ENCODE measurements at regions not wholly inside any gene's neighbourhood (a gene's known extent, or its start where the extent isn't known, plus 50 kb on each side); places are given as distances from the start of the nearest gene placed in this dataset.

DNA sequence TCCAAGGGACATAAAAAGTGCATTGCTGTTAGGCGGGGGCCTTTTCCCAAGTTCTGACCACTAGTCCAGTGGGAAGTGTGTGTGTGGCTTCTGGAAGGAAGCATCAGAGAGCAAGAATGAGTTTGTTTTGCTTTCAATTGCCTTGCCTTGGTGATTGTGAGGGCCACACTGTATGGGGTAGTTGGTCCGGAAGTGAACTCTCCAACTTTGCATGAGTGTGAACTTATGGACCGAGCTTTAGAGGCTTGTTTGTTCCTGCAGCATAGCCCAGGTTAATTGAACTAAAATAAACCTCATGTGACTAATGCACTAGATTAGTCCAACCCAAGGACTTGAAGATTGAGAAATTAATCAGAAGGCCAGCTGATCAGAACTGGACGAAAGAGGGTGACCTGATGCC is 171.7 kb downstream of the NR2F2 start:
- CTCF ChIA-PET = no interaction called here
- H3K18ac ChIP-seq (ENCODE audit: low read depth, low read length) = no peak overlapping the region

More for the DNA sequence above, 171.7 kb downstream of the NR2F2 start:
- H2BK5ac ChIP-seq (ENCODE audit: low read depth, low read length, poor library complexity, severe bottlenecking) = no peak overlapping the region
- no peak overlapping the region for H3K27ac ChIP-seq (ENCODE audit: insufficient read depth, low read length)
- no peak overlapping the region for H3K4ac ChIP-seq (ENCODE audit: low read depth, low read length)
- H2AFZ ChIP-seq (replicated peaks; ENCODE audit: low read length, poor library complexity) = no peak overlapping the region
- H4K91ac ChIP-seq (ENCODE audit: insufficient read depth, low read depth, low read length) = no peak overlapping the region
- dilution Hi-C loops (cut with HindIII; ENCODE audit: low sequenced_read_pairs, unreplicated experiment) = no loop called here
- WGBS, 2 experiments (ENCODE audit: extremely low coverage in 2 of 2, insufficient read length in 1 of 2) = 60% methylated on average over 1 of the region's 4 CpGs; no CpG with 5 or more reads in 1 of the 2 experiments
- H3K23ac ChIP-seq (ENCODE audit: low read depth, low read length) = no peak overlapping the region
- POLR2A ChIA-PET (ENCODE audit: unreplicated experiment) = no interaction called here
- H2BK15ac ChIP-seq (ENCODE audit: low read depth, low read length) = no peak overlapping the region
- H3K4me1 ChIP-seq (ENCODE audit: control insufficient read depth, insufficient read depth, low read length) = no peaks in the 10 kb centered on the region
- intact Hi-C loops (cut with micrococcal nuclease) = no loop called here
- no peak overlapping the region for H2AK5ac ChIP-seq (ENCODE audit: low read depth, low read length)
- no peak for TF ChIP-seq SMC3 (IDR thresholded peaks at IDR 0.05; ENCODE audit: low read depth, low read length)
- no peak for TF ChIP-seq MAFK (IDR thresholded peaks at IDR 0.05; ENCODE audit: low read depth, low read length)
- H3K4me3 ChIP-seq (ENCODE audit: insufficient read depth, low read depth, low read length) = no peak overlapping the region
- H3K27me3 ChIP-seq (ENCODE audit: control insufficient read depth, insufficient read depth, low read length) = no peaks in the 10 kb centered on the region
- H2AK9ac ChIP-seq (replicated peaks; ENCODE audit: low read depth, low read length, poor library complexity) = no peak overlapping the region
- H4K8ac ChIP-seq (ENCODE audit: low read depth in 2 of 2, low read length in 2 of 2) = no peak overlapping the region
- ATAC-seq (ENCODE audit: low read depth) = no peak
- H4K20me1 ChIP-seq (ENCODE audit: insufficient read depth, low read length) = no peaks in the 10 kb centered on the region
- no peak overlapping the region for H3K9ac ChIP-seq (ENCODE audit: low read depth, low read length)
- H3K4me2 ChIP-seq (ENCODE audit: low read depth, low read length) = no peak overlapping the region
- DNase-seq = no peak
- no peaks in the 10 kb centered on the region for H3K9me3 ChIP-seq (ENCODE audit: control insufficient read depth, insufficient read depth, low read length)
- H3K14ac ChIP-seq (replicated peaks; ENCODE audit: low read depth, low read length) = no peak overlapping the region
- no peak overlapping the region for H3K56ac ChIP-seq (ENCODE audit: extremely low read depth, insufficient read depth, low read length)
- no peak overlapping the region for H2BK20ac ChIP-seq (ENCODE audit: low read depth, low read length)
- H2BK120ac ChIP-seq (ENCODE audit: low read depth, low read length) = no peak overlapping the region
- no peaks in the 10 kb centered on the region for H3K79me1 ChIP-seq (ENCODE audit: low read depth in 1 of 2, low read length in 2 of 2)
- BruUV-seq (replicated peaks) = no TSS peak
- H3K9me1 ChIP-seq (ENCODE audit: insufficient read depth, low read length) = no peaks in the 10 kb centered on the region
- in situ Hi-C loops (cut with MboI; ENCODE audit: low sequenced_read_pairs) = no loop called here
- H4K5ac ChIP-seq (ENCODE audit: low read depth, low read length) = no peak overlapping the region
- no peaks in the 10 kb centered on the region for H3K36me3 ChIP-seq (ENCODE audit: control insufficient read depth, insufficient read depth, low read length)

Data from IMR-90 (cell line).